ENCODE measurements at regions not wholly inside any gene's neighbourhood (a gene's known extent, or its start where the extent isn't known, plus 50 kb on each side); places are given as distances from the start of the nearest gene placed in this dataset.
"Not testable (repeated sequence)": the region's sequence is repeated elsewhere in the genome, so short reads cannot be mapped to it uniquely, and the experiment has no call there.

- not testable (repeated sequence) for TF ChIP-seq POLR2AphosphoS5 (IDR thresholded peaks at IDR 0.05; ENCODE audit: low read depth, low read length); CTCF (IDR thresholded peaks at IDR 0.05); SIN3A (IDR thresholded peaks at IDR 0.05; ENCODE audit: borderline replicate concordance, insufficient read depth, low read depth, low read length); TCF7L2 (IDR thresholded peaks at IDR 0.05; ENCODE audit: low read depth, low read length)
- TF ChIP-seq, protein P1, sequence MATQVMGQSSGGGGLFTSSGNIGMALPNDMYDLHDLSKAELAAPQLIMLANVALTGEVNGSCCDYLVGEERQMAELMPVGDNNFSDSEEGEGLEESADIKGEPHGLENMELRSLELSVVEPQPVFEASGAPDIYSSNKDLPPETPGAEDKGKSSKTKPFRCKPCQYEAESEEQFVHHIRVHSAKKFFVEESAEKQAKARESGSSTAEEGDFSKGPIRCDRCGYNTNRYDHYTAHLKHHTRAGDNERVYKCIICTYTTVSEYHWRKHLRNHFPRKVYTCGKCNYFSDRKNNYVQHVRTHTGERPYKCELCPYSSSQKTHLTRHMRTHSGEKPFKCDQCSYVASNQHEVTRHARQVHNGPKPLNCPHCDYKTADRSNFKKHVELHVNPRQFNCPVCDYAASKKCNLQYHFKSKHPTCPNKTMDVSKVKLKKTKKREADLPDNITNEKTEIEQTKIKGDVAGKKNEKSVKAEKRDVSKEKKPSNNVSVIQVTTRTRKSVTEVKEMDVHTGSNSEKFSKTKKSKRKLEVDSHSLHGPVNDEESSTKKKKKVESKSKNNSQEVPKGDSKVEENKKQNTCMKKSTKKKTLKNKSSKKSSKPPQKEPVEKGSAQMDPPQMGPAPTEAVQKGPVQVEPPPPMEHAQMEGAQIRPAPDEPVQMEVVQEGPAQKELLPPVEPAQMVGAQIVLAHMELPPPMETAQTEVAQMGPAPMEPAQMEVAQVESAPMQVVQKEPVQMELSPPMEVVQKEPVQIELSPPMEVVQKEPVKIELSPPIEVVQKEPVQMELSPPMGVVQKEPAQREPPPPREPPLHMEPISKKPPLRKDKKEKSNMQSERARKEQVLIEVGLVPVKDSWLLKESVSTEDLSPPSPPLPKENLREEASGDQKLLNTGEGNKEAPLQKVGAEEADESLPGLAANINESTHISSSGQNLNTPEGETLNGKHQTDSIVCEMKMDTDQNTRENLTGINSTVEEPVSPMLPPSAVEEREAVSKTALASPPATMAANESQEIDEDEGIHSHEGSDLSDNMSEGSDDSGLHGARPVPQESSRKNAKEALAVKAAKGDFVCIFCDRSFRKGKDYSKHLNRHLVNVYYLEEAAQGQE (IDR thresholded peaks at IDR 0.05; ENCODE audit: insufficient read depth in 1 of 2, low read depth in 2 of 2, low read length in 1 of 2) = not testable (repeated sequence)
These were observed 338.1 kb downstream of the ANAPC1 start for GRCh38 chr2:111545723-111546431.
